ENCODE measurements at regions not wholly inside any gene's neighbourhood (a gene's known extent, or its start where the extent isn't known, plus 50 kb on each side); places are given as distances from the start of the nearest gene placed in this dataset.
"Not testable (repeated sequence)": the region's sequence is repeated elsewhere in the genome, so short reads cannot be mapped to it uniquely, and the experiment has no call there.

- DNase-seq = no peak
Measured at GRCh38 chr12:76666290-76666835, 97.6 kb upstream of the ZDHHC17 start.

- no peak for DNase-seq
Measured at GRCh38 chr12:76669981-76670380, 93.9 kb upstream of the ZDHHC17 start.

GRCh38 chr12:76670776-76671175 is 93.1 kb upstream of the ZDHHC17 start:
- DNase-seq = no peak

GRCh38 chr12:76674669-76675315 is 89.1 kb upstream of the ZDHHC17 start:
- DNase-seq = no peak

- not testable (repeated sequence) for DNase-seq
Measured at GRCh38 chr12:76676261-76676660, 87.7 kb upstream of the ZDHHC17 start.

GRCh38 chr12:76678992-76679391 is 84.9 kb upstream of the ZDHHC17 start:
- DNase-seq = no peak

GRCh38 chr12:76679778-76680177 is 84.1 kb upstream of the ZDHHC17 start:
- DNase-seq = no peak

- no peak for DNase-seq
Measured at GRCh38 chr12:76680940-76681339, 83.0 kb upstream of the ZDHHC17 start.

- peak in 1 of 6 experiments; percentile 9 for DNase-seq
Measured at GRCh38 chr12:76685246-76685678, 78.7 kb upstream of the ZDHHC17 start.

- no peak for DNase-seq
Measured at GRCh38 chr12:76687981-76688380, 75.9 kb upstream of the ZDHHC17 start.

GRCh38 chr12:76688631-76689030 is 75.3 kb upstream of the ZDHHC17 start:
- no peak for DNase-seq

- DNase-seq = no peak
Measured at GRCh38 chr12:76690921-76691700, 72.8 kb upstream of the ZDHHC17 start.

- DNase-seq = no peak
Measured at GRCh38 chr12:76692846-76693245, 71.1 kb upstream of the ZDHHC17 start.

- DNase-seq = no peak
Measured at GRCh38 chr12:76694369-76694768, 69.5 kb upstream of the ZDHHC17 start.

- no peak for DNase-seq
Measured at GRCh38 chr12:76696186-76696585, 67.7 kb upstream of the ZDHHC17 start.

- DNase-seq = no peak
Measured at GRCh38 chr12:76697849-76698248, 66.1 kb upstream of the ZDHHC17 start.

GRCh38 chr12:76698316-76698715 is 65.6 kb upstream of the ZDHHC17 start:
- DNase-seq = no peak

- DNase-seq = no peak
Measured at GRCh38 chr12:76698966-76699365, 64.9 kb upstream of the ZDHHC17 start.

GRCh38 chr12:76701690-76702089 is 62.2 kb upstream of the ZDHHC17 start:
- DNase-seq = no peak

GRCh38 chr12:76702946-76703345 is 61.0 kb upstream of the ZDHHC17 start:
- no peak for DNase-seq

- no peak for DNase-seq
Measured at GRCh38 chr12:76704693-76705092, 59.2 kb upstream of the ZDHHC17 start.

- DNase-seq = no peak
Measured at GRCh38 chr12:76706101-76706500, 57.8 kb upstream of the ZDHHC17 start.

GRCh38 chr12:76706761-76707160 is 57.2 kb upstream of the ZDHHC17 start:
- no peak for DNase-seq

GRCh38 chr12:76707772-76708171 is 56.1 kb upstream of the ZDHHC17 start:
- DNase-seq = no peak

Data from stimulated activated naive CD4-positive, alpha-beta T cell (primary cell).